Dendritic cell treated with granulocyte-macrophage colony-stimulating factor and Interleukin-4, amounts not matched to agents 40 ng/mL and 50 ng/mL, for 4 days (primary cell): ENCODE measurements at regions not wholly inside any gene's neighbourhood (a gene's known extent, or its start where the extent isn't known, plus 50 kb on each side); places are given as distances from the start of the nearest gene placed in this dataset.

Experiments used
- H3K27ac Mint-ChIP-seq: one replicate; pipeline ENCODE4 v1.8.0; 2022; ENCODE audit warnings: mild to moderate bottlenecking, mixed read lengths
- H3K27me3 Mint-ChIP-seq: one replicate; pipeline ENCODE4 v1.8.0; 2022; ENCODE audit warnings: mild to moderate bottlenecking, mixed read lengths
- H3K36me3 Mint-ChIP-seq: one replicate; pipeline ENCODE4 v1.8.0; 2022; ENCODE audit warnings: low read depth, mixed read lengths
- H3K4me1 Mint-ChIP-seq: one replicate; pipeline ENCODE4 v1.8.0; 2022; ENCODE audit warnings: low read depth, mixed read lengths
- H3K4me3 Mint-ChIP-seq: one replicate; pipeline ENCODE4 v1.8.0; 2022; ENCODE audit warnings: mild to moderate bottlenecking, moderate library complexity, mixed read lengths
- H3K9me3 Mint-ChIP-seq: one replicate; pipeline ENCODE4 v1.8.0; 2022; ENCODE audit warnings: mixed read lengths
- intact Hi-C: fragments of 100-400 bp; cut with micrococcal nuclease; formaldehyde crosslinking; loops from one replicate; pipeline ENCODE4 v1.15.0; 2022

- Mint-ChIP-seq H3K9me3 (no peaks in the 10 kb centered on the region), H3K36me3 (no peaks in the 10 kb centered on the region), H3K27ac (no peak overlapping the region), H3K27me3 (no peaks in the 10 kb centered on the region), H3K4me3 (no peak overlapping the region), H3K4me1 (peaks cover 15% of the 10 kb centered on the region)
- intact Hi-C loops: no loop called here
Observed at GRCh38 chr9:84393266-84393950, 52.9 kb upstream of the SLC28A3 start.

- Mint-ChIP-seq H3K4me1 (peaks cover 15% of the 10 kb centered on the region), H3K27ac (no peak overlapping the region), H3K9me3 (no peaks in the 10 kb centered on the region), H3K27me3 (no peaks in the 10 kb centered on the region), H3K36me3 (no peaks in the 10 kb centered on the region), H3K4me3 (no peak overlapping the region)
- intact Hi-C loops: no loop called here
Observed at GRCh38 chr9:84394036-84394435, 53.5 kb upstream of the SLC28A3 start.

- Mint-ChIP-seq H3K9me3 (no peaks in the 10 kb centered on the region), H3K27ac (no peak overlapping the region), H3K4me3 (no peak overlapping the region)
Observed at GRCh38 chr9:84397151-84397728, 56.7 kb upstream of the SLC28A3 start.

GRCh38 chr9:84397822-84398221 is 57.3 kb upstream of the SLC28A3 start:
- H3K9me3 Mint-ChIP-seq: no peaks in the 10 kb centered on the region
- H3K27me3 Mint-ChIP-seq: no peaks in the 10 kb centered on the region
- H3K4me1 Mint-ChIP-seq: peaks cover 8% of the 10 kb centered on the region
- intact Hi-C loops: loop anchor here (5.0 kb wide), 1 partner anchor 1214 kb away; no protein-coding TSS in a partner anchor
- H3K27ac Mint-ChIP-seq: no peak overlapping the region
- H3K36me3 Mint-ChIP-seq: no peaks in the 10 kb centered on the region
- no peak overlapping the region for H3K4me3 Mint-ChIP-seq

More at GRCh38 chr9:84397151-84397728, 56.7 kb upstream of the SLC28A3 start:
- intact Hi-C loops: loop anchor here (5.0 kb wide), 1 partner anchor 1215 kb away; no protein-coding TSS in a partner anchor
- H3K27me3 Mint-ChIP-seq: no peaks in the 10 kb centered on the region
- H3K4me1 Mint-ChIP-seq: peaks cover 8% of the 10 kb centered on the region
- no peaks in the 10 kb centered on the region for H3K36me3 Mint-ChIP-seq

- H3K4me1 Mint-ChIP-seq: no peaks in the 10 kb centered on the region
- intact Hi-C loops: no loop called here
- H3K4me3 Mint-ChIP-seq: no peak overlapping the region
- H3K9me3 Mint-ChIP-seq: no peaks in the 10 kb centered on the region
- H3K36me3 Mint-ChIP-seq: no peaks in the 10 kb centered on the region
- H3K27ac Mint-ChIP-seq: no peak overlapping the region
- H3K27me3 Mint-ChIP-seq: peaks cover 2% of the 10 kb centered on the region
Observed at GRCh38 chr9:84402517-84402916, 62.0 kb upstream of the SLC28A3 start.

GRCh38 chr9:84403288-84403687 is 62.7 kb upstream of the SLC28A3 start:
- intact Hi-C loops: no loop called here
- Mint-ChIP-seq H3K27me3 (peaks cover 2% of the 10 kb centered on the region), H3K36me3 (no peaks in the 10 kb centered on the region), H3K4me1 (no peaks in the 10 kb centered on the region), H3K27ac (no peak overlapping the region), H3K9me3 (no peaks in the 10 kb centered on the region), H3K4me3 (no peak overlapping the region)

GRCh38 chr9:84404095-84404686 is 63.6 kb upstream of the SLC28A3 start:
- Mint-ChIP-seq H3K4me3 (no peak overlapping the region), H3K36me3 (no peaks in the 10 kb centered on the region), H3K4me1 (no peaks in the 10 kb centered on the region), H3K27ac (no peak overlapping the region), H3K27me3 (peaks cover 2% of the 10 kb centered on the region), H3K9me3 (peaks cover 6% of the 10 kb centered on the region)
- intact Hi-C loops: no loop called here

- H3K4me3 Mint-ChIP-seq: no peak overlapping the region
- H3K36me3 Mint-ChIP-seq: no peaks in the 10 kb centered on the region
- peaks cover 10% of the 10 kb centered on the region for H3K9me3 Mint-ChIP-seq
- peaks cover 2% of the 10 kb centered on the region for H3K27me3 Mint-ChIP-seq
- intact Hi-C loops: no loop called here
- no peak overlapping the region for H3K27ac Mint-ChIP-seq
- H3K4me1 Mint-ChIP-seq: no peaks in the 10 kb centered on the region
Observed at GRCh38 chr9:84405667-84406066, 65.1 kb upstream of the SLC28A3 start.

- Mint-ChIP-seq H3K4me3 (no peak overlapping the region), H3K36me3 (no peaks in the 10 kb centered on the region), H3K27me3 (peaks cover 2% of the 10 kb centered on the region), H3K4me1 (no peaks in the 10 kb centered on the region), H3K9me3 (peaks cover 10% of the 10 kb centered on the region), H3K27ac (no peak overlapping the region)
- intact Hi-C loops: no loop called here
Observed at GRCh38 chr9:84408416-84408815, 67.9 kb upstream of the SLC28A3 start.

GRCh38 chr9:84411683-84412267 is 71.2 kb upstream of the SLC28A3 start:
- H3K27ac Mint-ChIP-seq: no peak overlapping the region
- H3K4me1 Mint-ChIP-seq: no peaks in the 10 kb centered on the region
- no peak overlapping the region for H3K4me3 Mint-ChIP-seq
- H3K9me3 Mint-ChIP-seq: peaks cover 10% of the 10 kb centered on the region
- intact Hi-C loops: no loop called here
- no peaks in the 10 kb centered on the region for H3K36me3 Mint-ChIP-seq
- H3K27me3 Mint-ChIP-seq: peaks cover under 1% of the 10 kb centered on the region

GRCh38 chr9:84412654-84413053 is 72.1 kb upstream of the SLC28A3 start:
- intact Hi-C loops: no loop called here
- Mint-ChIP-seq H3K27me3 (no peaks in the 10 kb centered on the region), H3K9me3 (peaks cover 10% of the 10 kb centered on the region), H3K4me3 (no peak overlapping the region), H3K4me1 (no peaks in the 10 kb centered on the region), H3K27ac (no peak overlapping the region), H3K36me3 (no peaks in the 10 kb centered on the region)

GRCh38 chr9:84413301-84413700 is 72.7 kb upstream of the SLC28A3 start:
- Mint-ChIP-seq H3K27ac (no peak overlapping the region), H3K4me1 (peaks cover 2% of the 10 kb centered on the region), H3K9me3 (peaks cover 10% of the 10 kb centered on the region), H3K4me3 (no peak overlapping the region), H3K27me3 (no peaks in the 10 kb centered on the region), H3K36me3 (no peaks in the 10 kb centered on the region)
- intact Hi-C loops: no loop called here

GRCh38 chr9:84419031-84419602 is 78.6 kb upstream of the SLC28A3 start:
- Mint-ChIP-seq H3K9me3 (peaks cover 17% of the 10 kb centered on the region), H3K4me3 (no peak overlapping the region), H3K36me3 (no peaks in the 10 kb centered on the region), H3K27ac (no peak overlapping the region), H3K27me3 (no peaks in the 10 kb centered on the region), H3K4me1 (peaks cover 15% of the 10 kb centered on the region)
- intact Hi-C loops: no loop called here

GRCh38 chr9:84424931-84425330 is 84.4 kb upstream of the SLC28A3 start:
- H3K27me3 Mint-ChIP-seq: no peaks in the 10 kb centered on the region
- no peak overlapping the region for H3K27ac Mint-ChIP-seq
- H3K4me1 Mint-ChIP-seq: no peaks in the 10 kb centered on the region
- no peaks in the 10 kb centered on the region for H3K36me3 Mint-ChIP-seq
- intact Hi-C loops: no loop called here
- no peak overlapping the region for H3K4me3 Mint-ChIP-seq
- H3K9me3 Mint-ChIP-seq: peaks cover 17% of the 10 kb centered on the region
